RWPE1 (cell line): ENCODE measurements at regions not wholly inside any gene's neighbourhood (a gene's known extent, or its start where the extent isn't known, plus 50 kb on each side); places are given as distances from the start of the nearest gene placed in this dataset.
"Not testable (repeated sequence)": the region's sequence is repeated elsewhere in the genome, so short reads cannot be mapped to it uniquely, and the experiment has no call there.

Source experiments
- CTCF ChIA-PET: fragments of 350-600 bp; sonication (Branson Sonifier 250); formaldehyde crosslinking; extraction: SDS; loops from one replicate; lab custom pipeline; 2021; lab: Yijun Ruan, JAX
- POLR2A ChIA-PET: fragments of 400-600 bp; formaldehyde crosslinking; extraction: SDS; loops from one replicate; lab custom pipeline; 2020; ENCODE audit warnings: antibody characterized with exemption; ENCODE audit not compliant: low non-redundant PET; lab: Yijun Ruan, JAX
- DNase-seq: peaks from one replicate; pipeline ENCODE4 v3.0.0; 2012; ENCODE audit warnings: low spot score
- H3K27ac ChIP-seq: fragments of 450-650 bp; 2 replicates; pipeline ENCODE4 v1.5.1; 2017
- TF ChIP-seq, protein P1 (sequence below): fragments of 450-650 bp; conservative IDR thresholded peaks from 2 replicates; pipeline ENCODE4 v1.5.1; 2017; ENCODE audit warnings: low read depth, mild to moderate bottlenecking

DNA sequence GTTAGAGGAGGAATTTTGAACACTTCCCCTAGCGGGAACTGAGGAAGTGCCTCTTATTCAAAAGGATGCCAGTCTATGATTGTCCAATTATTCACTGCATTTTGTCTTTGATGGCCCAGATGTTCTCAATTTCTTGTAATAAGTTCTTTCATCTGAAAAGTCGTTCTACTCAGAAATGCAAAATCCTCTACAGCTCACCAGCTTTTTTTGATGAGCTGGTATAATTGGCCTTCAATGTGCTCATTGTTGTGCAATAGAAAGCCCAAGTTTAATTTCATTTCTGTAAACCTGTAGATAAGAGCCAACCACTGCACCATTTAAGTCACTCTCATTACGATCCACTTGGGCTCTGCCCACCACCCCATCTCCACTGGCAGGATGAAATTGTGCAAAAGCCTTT is 978.7 kb upstream of the AUTS2 start:
- DNase-seq: no peak
- CTCF ChIA-PET: no interaction called here
- TF ChIP-seq, protein P1, sequence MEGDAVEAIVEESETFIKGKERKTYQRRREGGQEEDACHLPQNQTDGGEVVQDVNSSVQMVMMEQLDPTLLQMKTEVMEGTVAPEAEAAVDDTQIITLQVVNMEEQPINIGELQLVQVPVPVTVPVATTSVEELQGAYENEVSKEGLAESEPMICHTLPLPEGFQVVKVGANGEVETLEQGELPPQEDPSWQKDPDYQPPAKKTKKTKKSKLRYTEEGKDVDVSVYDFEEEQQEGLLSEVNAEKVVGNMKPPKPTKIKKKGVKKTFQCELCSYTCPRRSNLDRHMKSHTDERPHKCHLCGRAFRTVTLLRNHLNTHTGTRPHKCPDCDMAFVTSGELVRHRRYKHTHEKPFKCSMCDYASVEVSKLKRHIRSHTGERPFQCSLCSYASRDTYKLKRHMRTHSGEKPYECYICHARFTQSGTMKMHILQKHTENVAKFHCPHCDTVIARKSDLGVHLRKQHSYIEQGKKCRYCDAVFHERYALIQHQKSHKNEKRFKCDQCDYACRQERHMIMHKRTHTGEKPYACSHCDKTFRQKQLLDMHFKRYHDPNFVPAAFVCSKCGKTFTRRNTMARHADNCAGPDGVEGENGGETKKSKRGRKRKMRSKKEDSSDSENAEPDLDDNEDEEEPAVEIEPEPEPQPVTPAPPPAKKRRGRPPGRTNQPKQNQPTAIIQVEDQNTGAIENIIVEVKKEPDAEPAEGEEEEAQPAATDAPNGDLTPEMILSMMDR: no peak
- no peak overlapping the region for H3K27ac ChIP-seq
- POLR2A ChIA-PET: no interaction called here

DNA sequence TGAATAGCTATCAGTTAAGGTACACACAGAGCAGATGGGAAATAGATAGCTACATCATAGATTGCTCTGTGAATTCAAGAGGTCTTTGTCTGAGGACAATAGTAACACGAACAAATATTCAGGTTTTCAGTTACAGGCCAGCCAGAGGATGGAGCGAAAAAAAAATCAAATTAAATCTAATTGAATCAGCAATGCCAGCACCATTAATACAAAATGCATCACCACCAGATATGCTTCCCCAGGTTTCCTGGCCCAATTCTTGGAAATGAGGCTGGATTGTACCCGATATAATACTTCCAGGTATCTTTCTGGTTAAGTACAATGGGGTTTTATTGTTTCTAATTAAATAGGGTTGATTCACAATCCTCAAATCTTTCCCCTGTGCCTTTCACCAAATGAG is 975.8 kb upstream of the AUTS2 start:
- no peak for DNase-seq
- POLR2A ChIA-PET: no interaction called here
- no peak overlapping the region for H3K27ac ChIP-seq
- CTCF ChIA-PET: no interaction called here
- TF ChIP-seq, protein P1: no peak

DNA sequence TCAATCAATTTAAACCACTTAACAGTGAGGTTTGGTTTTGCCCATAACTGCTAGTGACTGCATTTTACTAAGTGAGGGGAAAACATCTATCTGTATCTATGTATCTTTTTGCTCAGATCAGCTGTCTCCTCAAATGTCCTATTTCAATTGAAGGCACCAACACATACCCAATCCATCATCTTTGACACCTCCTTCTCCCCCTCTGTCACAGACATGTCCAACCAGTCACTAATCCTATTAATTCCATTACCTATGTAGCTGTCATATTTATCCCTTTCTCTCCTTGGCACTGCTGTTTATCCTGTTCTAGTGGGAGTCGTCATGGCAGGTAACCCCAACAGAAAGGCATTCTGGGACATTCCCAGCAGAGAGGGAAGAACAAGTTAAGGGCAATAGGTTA is 975.2 kb upstream of the AUTS2 start:
- no peak for DNase-seq
- TF ChIP-seq, protein P1: no peak
- ChIA-PET CTCF (no interaction called here), POLR2A (no interaction called here)
- no peak overlapping the region for H3K27ac ChIP-seq

DNA sequence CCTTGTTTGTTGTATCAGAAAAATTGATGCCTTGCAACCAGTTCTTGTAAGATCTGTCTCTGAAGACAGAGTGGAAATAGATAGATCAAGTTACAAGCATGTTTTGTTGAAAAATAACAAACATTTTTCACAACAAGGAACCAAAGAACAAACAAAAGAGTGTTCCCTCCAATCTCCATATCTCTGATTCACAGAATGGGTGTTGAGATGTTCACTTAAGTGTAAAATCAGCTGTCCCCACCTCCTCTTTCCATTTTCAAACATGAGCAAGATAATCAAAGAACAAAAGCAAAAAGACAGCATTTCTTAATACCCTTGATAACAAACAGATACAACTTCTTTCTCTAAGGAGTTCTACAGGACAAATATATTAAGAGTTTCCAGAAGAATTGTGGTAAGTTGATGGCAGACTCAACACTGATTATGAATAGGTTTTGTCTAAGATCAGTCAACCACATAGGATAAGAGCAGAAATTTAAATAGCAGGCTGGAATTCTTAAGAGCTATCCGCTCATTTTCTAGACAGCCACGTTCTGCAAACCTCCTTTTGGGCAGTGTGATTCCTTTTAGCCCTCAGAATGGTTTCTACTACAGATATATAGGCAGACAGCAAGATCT is 970.9 kb upstream of the AUTS2 start:
- TF ChIP-seq, protein P1: no peak
- ChIA-PET CTCF (no interaction called here), POLR2A (no interaction called here)
- no peak overlapping the region for H3K27ac ChIP-seq
- DNase-seq: no peak

DNA sequence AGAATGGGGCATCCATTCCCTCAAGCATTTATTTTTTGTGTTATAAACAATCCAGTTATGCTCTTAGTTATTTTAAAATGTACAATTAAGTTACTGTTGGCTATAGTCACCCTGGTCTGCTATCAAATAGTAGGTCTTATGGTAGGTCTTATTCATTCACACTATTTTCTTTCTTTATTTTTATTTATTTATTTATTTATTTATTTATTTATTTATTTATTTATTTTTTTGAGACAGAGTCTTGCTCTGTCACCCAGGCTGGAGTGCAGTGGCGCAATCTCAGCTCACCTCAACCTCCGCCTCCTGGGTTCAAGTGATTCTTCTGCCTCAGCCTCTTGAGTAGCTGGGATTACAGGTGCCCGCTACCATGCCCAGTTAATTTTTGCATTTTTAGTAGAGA is 967.4 kb upstream of the AUTS2 start:
- POLR2A ChIA-PET, H3K27ac ChIP-seq, DNase-seq, CTCF ChIA-PET: not testable (repeated sequence)

DNA sequence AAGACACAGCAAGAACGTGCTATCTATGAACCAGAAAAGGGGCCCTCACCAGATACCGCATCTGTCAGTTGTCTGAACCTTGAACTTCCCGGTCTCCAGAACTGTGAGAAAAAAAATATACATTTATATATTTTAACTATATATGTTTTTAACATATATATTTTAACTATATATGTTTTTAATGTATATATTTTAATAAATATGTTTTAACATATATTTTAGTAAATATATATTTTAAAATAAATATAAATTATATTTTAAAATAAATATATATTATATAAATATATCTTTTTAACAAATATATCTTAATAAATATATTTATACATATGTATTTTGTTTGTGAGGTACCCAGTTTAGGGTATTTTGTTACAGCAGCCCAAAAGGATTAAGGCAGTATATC is 958.2 kb upstream of the AUTS2 start:
- no peak for DNase-seq
- POLR2A ChIA-PET: no interaction called here
- CTCF ChIA-PET: no interaction called here
- H3K27ac ChIP-seq: no peak overlapping the region
- TF ChIP-seq, protein P1: no peak

DNA sequence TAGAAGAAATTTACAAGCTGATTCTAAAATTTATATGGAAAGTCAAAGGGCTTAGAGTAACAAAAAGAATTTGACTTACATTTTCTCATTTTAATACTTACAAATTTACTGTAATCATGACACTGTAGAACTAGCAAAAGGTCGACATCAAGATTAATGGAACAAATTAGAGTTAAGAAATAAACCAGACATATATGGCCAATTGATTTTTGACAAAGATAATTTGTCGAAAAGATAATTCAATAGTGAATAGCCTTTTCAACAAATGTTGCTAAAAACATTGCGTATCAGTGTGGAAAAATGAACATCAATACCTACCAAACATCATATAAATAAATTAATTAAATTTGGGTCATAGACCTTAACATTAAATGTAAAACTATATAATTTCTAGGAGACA is 955.5 kb upstream of the AUTS2 start:
- ChIA-PET POLR2A (no interaction called here), CTCF (no interaction called here)
- no peak for DNase-seq
- no peak overlapping the region for H3K27ac ChIP-seq
- TF ChIP-seq, protein P1: no peak
